ENCODE measurements at regions not wholly inside any gene's neighbourhood (a gene's known extent, or its start where the extent isn't known, plus 50 kb on each side); places are given as distances from the start of the nearest gene placed in this dataset.

DNA sequence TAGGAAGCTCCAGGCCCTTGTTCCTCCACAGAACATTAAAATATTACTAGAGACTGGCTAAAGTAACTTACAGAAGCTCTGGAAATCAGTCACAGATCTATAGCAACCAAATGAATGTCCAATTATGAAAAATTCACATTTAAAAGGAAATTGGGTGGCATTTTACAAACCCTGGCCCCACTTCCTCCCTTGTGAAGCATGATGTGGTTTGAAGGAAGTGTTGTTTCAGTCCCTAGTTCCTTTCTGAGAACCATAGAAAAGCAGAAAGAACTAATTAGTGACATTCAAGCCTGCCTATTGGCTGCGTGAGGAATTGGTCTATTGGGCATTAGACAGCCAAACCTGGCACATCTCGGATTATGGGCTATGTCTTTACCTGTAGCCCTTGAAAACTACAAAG lies 649.7 kb upstream of the NEGR1 start:
- no peak for TF ChIP-seq POLR2A (IDR thresholded peaks at IDR 0.05)
- TF ChIP-seq, protein P1, sequence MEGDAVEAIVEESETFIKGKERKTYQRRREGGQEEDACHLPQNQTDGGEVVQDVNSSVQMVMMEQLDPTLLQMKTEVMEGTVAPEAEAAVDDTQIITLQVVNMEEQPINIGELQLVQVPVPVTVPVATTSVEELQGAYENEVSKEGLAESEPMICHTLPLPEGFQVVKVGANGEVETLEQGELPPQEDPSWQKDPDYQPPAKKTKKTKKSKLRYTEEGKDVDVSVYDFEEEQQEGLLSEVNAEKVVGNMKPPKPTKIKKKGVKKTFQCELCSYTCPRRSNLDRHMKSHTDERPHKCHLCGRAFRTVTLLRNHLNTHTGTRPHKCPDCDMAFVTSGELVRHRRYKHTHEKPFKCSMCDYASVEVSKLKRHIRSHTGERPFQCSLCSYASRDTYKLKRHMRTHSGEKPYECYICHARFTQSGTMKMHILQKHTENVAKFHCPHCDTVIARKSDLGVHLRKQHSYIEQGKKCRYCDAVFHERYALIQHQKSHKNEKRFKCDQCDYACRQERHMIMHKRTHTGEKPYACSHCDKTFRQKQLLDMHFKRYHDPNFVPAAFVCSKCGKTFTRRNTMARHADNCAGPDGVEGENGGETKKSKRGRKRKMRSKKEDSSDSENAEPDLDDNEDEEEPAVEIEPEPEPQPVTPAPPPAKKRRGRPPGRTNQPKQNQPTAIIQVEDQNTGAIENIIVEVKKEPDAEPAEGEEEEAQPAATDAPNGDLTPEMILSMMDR (IDR thresholded peaks at IDR 0.05) = no peak
- Histone ChIP-seq H3K4me3 (no peak overlapping the region), H3K27me3 (no peaks in the 10 kb centered on the region), H3K9me3 (peaks cover 0 to 5% (median 0%) of the 10 kb centered on the region in 12 donors), H3K4me1 (no peaks in the 10 kb centered on the region), H3K36me3 (no peaks in the 10 kb centered on the region), H3K27ac (no peak overlapping the region)
- intact Hi-C loops (cut with DNase I) = no loop called here
- no peak for DNase-seq
- WGBS, 4 donors = 78 to 84% (median 80%) methylated on average over 2 of the region's 2 CpGs
- no peak for ATAC-seq

DNA sequence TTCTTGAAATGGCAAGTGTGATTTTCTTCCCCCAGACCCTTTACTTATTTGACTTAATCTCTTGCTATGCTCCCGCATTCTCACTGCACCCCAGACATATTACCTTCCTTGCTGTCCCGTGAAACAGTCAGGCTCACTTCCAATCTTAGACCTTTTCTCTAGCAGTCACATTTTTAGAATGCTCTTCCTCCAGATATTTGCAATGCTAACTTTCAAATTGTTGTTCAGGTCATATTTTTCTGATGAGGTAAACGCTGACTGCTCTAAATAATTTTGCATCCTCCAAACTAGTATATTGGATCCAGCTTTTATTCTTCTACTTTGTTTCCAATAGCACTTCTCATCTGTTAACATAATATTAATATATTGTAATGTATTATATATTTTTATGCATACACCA lies 648.2 kb upstream of the NEGR1 start:
- no peak for TF ChIP-seq POLR2A (IDR thresholded peaks at IDR 0.05)
- TF ChIP-seq, protein P1 (IDR thresholded peaks at IDR 0.05) = no peak
- Histone ChIP-seq H3K27me3 (no peaks in the 10 kb centered on the region), H3K36me3 (no peaks in the 10 kb centered on the region), H3K4me3 (no peak overlapping the region), H3K4me1 (no peaks in the 10 kb centered on the region), H3K9me3 (peaks cover 0 to 5% (median 0%) of the 10 kb centered on the region in 12 donors), H3K27ac (no peak overlapping the region)
- no peak for DNase-seq
- 68 to 72% (median 70%) methylated on average over 3 of the region's 3 CpGs for WGBS, 4 donors
- ATAC-seq = no peak
- intact Hi-C loops (cut with DNase I) = no loop called here

DNA sequence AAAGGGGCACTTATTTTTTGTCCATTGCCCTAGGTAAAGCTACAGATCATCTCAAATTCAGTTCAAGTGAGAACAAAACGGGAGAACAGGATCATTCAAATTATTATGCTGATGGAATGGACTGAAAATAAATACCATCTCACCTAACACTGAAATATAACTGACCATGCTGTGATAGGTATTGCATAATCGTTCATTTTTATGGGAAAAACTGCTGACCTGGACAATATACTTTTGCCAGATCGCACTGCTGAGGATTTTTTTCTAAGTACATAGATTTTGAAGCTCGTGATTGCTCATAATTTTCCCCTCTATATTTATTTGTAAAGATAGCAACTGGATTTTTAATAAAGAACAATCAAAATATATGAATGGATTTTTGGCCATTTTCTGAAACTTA lies 636.6 kb upstream of the NEGR1 start:
- Histone ChIP-seq H3K27me3 (no peaks in the 10 kb centered on the region), H3K9me3 (peaks cover 0 to 2% (median 0%) of the 10 kb centered on the region in 12 donors), H3K4me3 (no peak overlapping the region), H3K36me3 (no peaks in the 10 kb centered on the region), H3K4me1 (no peaks in the 10 kb centered on the region), H3K27ac (no peak overlapping the region)
- TF ChIP-seq POLR2A (IDR thresholded peaks at IDR 0.05) = no peak
- TF ChIP-seq, protein P1 (IDR thresholded peaks at IDR 0.05) = no peak
- DNase-seq (no peak), ATAC-seq (no peak)
- intact Hi-C loops (cut with DNase I) = no loop called here
- 53 to 58% (median 56%) methylated on average over 4 of the region's 4 CpGs for WGBS, 4 donors

DNA sequence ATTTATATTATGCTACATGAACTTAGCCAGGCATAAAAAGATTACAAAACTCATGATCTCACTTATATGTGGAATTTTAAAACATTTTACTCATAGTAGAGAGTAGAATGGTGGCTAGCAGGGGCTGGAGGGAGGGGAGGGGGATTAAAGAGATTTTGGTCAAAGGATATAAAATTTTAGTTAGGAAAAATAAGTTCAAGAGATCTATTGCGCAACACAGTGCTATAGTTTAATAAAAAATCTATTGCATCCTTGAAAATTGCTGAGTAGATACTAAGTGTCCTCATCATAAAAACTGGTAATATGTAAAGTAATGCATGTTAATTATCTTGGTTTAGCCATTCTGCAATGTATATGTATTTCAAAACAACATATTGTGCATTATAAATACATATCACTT lies 635.6 kb upstream of the NEGR1 start:
- DNase-seq = no peak
- H3K4me1 ChIP-seq = no peaks in the 10 kb centered on the region
- intact Hi-C loops (cut with DNase I) = no loop called here
- H3K36me3 ChIP-seq = no peaks in the 10 kb centered on the region
- H3K4me3 ChIP-seq = no peak overlapping the region
- WGBS, 4 donors = 45 to 94% (median 89%) methylated on average over 1 of the region's 1 CpG
- H3K27me3 ChIP-seq = no peaks in the 10 kb centered on the region
- no peak for ATAC-seq
- TF ChIP-seq, protein P1 (IDR thresholded peaks at IDR 0.05) = no peak
- TF ChIP-seq POLR2A (IDR thresholded peaks at IDR 0.05) = no peak
- H3K9me3 ChIP-seq = peaks cover 0 to 2% (median 0%) of the 10 kb centered on the region in 12 donors
- H3K27ac ChIP-seq = no peak overlapping the region

Data from heart left ventricle (tissue), 16 donors.